H9 (cell line): ENCODE measurements at regions not wholly inside any gene's neighbourhood (a gene's known extent, or its start where the extent isn't known, plus 50 kb on each side); places are given as distances from the start of the nearest gene placed in this dataset.

Source experiments
- DNase-seq: peaks from one replicate; pipeline ENCODE4 v3.0.0-alpha.2; 2017
- H2AFZ ChIP-seq: one replicate; pipeline ENCODE4 v1.6.1; 2013; ENCODE audit warnings: mild to moderate bottlenecking, low read length, control low read depth, moderate library complexity
- H2AK5ac ChIP-seq: 2 replicates; pipeline ENCODE4 v1.6.1; 2013; ENCODE audit warnings: low read length, control low read depth, mixed read lengths; ENCODE audit not compliant: insufficient read length
- H2BK120ac ChIP-seq: one replicate; pipeline ENCODE4 v1.6.1; 2013; ENCODE audit warnings: low read depth, mild to moderate bottlenecking, low read length, control low read depth, inconsistent platforms; ENCODE audit not compliant: poor library complexity, severe bottlenecking
- H2BK12ac ChIP-seq: 2 replicates; pipeline ENCODE4 v1.6.1; 2013; ENCODE audit warnings: low read length, control low read depth, mixed read lengths, low read depth; ENCODE audit not compliant: insufficient read length
- H2BK15ac ChIP-seq: 2 replicates; pipeline ENCODE4 v1.6.1; 2013; ENCODE audit warnings: low read depth, low read length, control low read depth
- H2BK20ac ChIP-seq: one replicate; pipeline ENCODE4 v1.6.1; 2013; ENCODE audit warnings: low read depth, mild to moderate bottlenecking, low read length, control low read depth, inconsistent platforms; ENCODE audit not compliant: poor library complexity, severe bottlenecking
- H2BK5ac ChIP-seq: 2 replicates; pipeline ENCODE4 v1.6.1; 2013; ENCODE audit warnings: low read length, control low read depth, mixed read lengths; ENCODE audit not compliant: insufficient read length
- H3K14ac ChIP-seq: 2 replicates; pipeline ENCODE4 v1.6.1; 2013; ENCODE audit warnings: low read length, control low read depth; ENCODE audit not compliant: insufficient read depth
- H3K18ac ChIP-seq: 2 replicates; pipeline ENCODE4 v1.6.1; 2013; ENCODE audit warnings: low read depth, mild to moderate bottlenecking, mixed read lengths, low read length, control low read depth; ENCODE audit not compliant: insufficient read length
- H3K23ac ChIP-seq: 2 replicates; pipeline ENCODE4 v1.6.1; 2013; ENCODE audit warnings: low read length, control low read depth, mixed read lengths, low read depth; ENCODE audit not compliant: insufficient read length
- H3K23me2 ChIP-seq: 2 replicates; pipeline ENCODE4 v1.6.1; 2013; ENCODE audit warnings: low read depth, mild to moderate bottlenecking, mixed read lengths, low read length, control low read depth; ENCODE audit not compliant: insufficient read length, poor library complexity, severe bottlenecking
- H3K27ac ChIP-seq: 2 replicates; pipeline ENCODE4 v1.5.1; 2013; ENCODE audit warnings: low read length, control low read depth, mixed read lengths, low read depth; ENCODE audit not compliant: insufficient read length
- H3K27me3 ChIP-seq: 2 replicates; pipeline ENCODE4 v1.6.1; 2013; ENCODE audit warnings: low read length, control low read depth, inconsistent platforms; ENCODE audit not compliant: insufficient read depth
- H3K4ac ChIP-seq: 2 replicates; pipeline ENCODE4 v1.6.1; 2013; ENCODE audit warnings: low read depth, mild to moderate bottlenecking, control low read depth, inconsistent platforms, low read length, moderate library complexity
- H3K4me1 ChIP-seq: 2 replicates; pipeline ENCODE4 v1.6.1; 2013; ENCODE audit warnings: low read length, control low read depth, inconsistent platforms; ENCODE audit not compliant: insufficient read depth
- H3K4me2 ChIP-seq: 2 replicates; pipeline ENCODE4 v1.6.1; 2013; ENCODE audit warnings: low read length, control low read depth, mixed read lengths; ENCODE audit not compliant: insufficient read length, insufficient read depth
- H3K56ac ChIP-seq: 2 replicates; pipeline ENCODE4 v1.6.1; 2013; ENCODE audit warnings: low read depth, mild to moderate bottlenecking, mixed read lengths, low read length, control low read depth; ENCODE audit not compliant: insufficient read length
- H3K79me1 ChIP-seq: 2 replicates; pipeline ENCODE4 v1.6.1; 2013; ENCODE audit warnings: low read depth, mild to moderate bottlenecking, moderate library complexity, low read length, control low read depth, inconsistent platforms; ENCODE audit not compliant: insufficient read depth, poor library complexity, severe bottlenecking
- H3K79me2 ChIP-seq: 2 replicates; pipeline ENCODE4 v1.6.1; 2013; ENCODE audit warnings: low read length, control low read depth, inconsistent platforms; ENCODE audit not compliant: insufficient read depth
- H3K9ac ChIP-seq: 2 replicates; pipeline ENCODE4 v1.6.1; 2013; ENCODE audit warnings: low read length, control low read depth, mixed read lengths; ENCODE audit not compliant: insufficient read length; ENCODE audit errors: extremely low read depth
- H3K9me3 ChIP-seq: one replicate; pipeline ENCODE4 v1.6.1; 2013; ENCODE audit warnings: low read depth, low read length, inconsistent platforms; ENCODE audit not compliant: control insufficient read depth
- H3T11ph ChIP-seq: one replicate; pipeline ENCODE4 v1.6.1; 2013; ENCODE audit warnings: mild to moderate bottlenecking, low read length, control low read depth, inconsistent platforms
- H4K20me1 ChIP-seq: one replicate; pipeline ENCODE4 v1.6.1; 2013; ENCODE audit not compliant: control insufficient read depth, insufficient read length, insufficient read depth
- H4K5ac ChIP-seq: 2 replicates; pipeline ENCODE4 v1.6.1; 2013; ENCODE audit warnings: low read depth, mild to moderate bottlenecking, mixed read lengths, low read length, control low read depth; ENCODE audit not compliant: insufficient read length
- H4K8ac ChIP-seq: replicated peaks from 2 replicates; pipeline ENCODE4 v1.6.1; 2013; ENCODE audit warnings: low read length, control low read depth, mixed read lengths, low read depth; ENCODE audit not compliant: insufficient read length
- H4K91ac ChIP-seq: 2 replicates; pipeline ENCODE4 v1.6.1; 2013; ENCODE audit warnings: low read depth, mild to moderate bottlenecking, moderate library complexity, mixed read lengths, low read length, control low read depth; ENCODE audit not compliant: insufficient read length
- H3K27ac Mint-ChIP-seq, 3 experiments: 2 replicates in 2 of 3; 3 replicates in 1 of 3; pipeline ENCODE4 v1.8.0; 2020 to 2021; ENCODE audit warnings: mixed read lengths in 3 of 3, mild to moderate bottlenecking in 1 of 3, moderate library complexity in 1 of 3
- H3K27me3 Mint-ChIP-seq: 2 replicates; pipeline ENCODE4 v1.8.0; 2021; ENCODE audit warnings: low read depth, mild to moderate bottlenecking, moderate library complexity, mixed read lengths
- H3K36me3 Mint-ChIP-seq, 3 experiments: 2 replicates in 2 of 3; 3 replicates in 1 of 3; pipeline ENCODE4 v1.8.0; 2020 to 2021; ENCODE audit warnings: low read depth in 3 of 3, mixed read lengths in 3 of 3; ENCODE audit not compliant: insufficient read depth in 1 of 3
- H3K4me1 Mint-ChIP-seq, 2 experiments: 2 replicates each; pipeline ENCODE4 v1.8.0; 2020; ENCODE audit warnings: mixed read lengths in 2 of 2
- H3K4me3 Mint-ChIP-seq, 2 experiments: 2 replicates in 1 of 2; 3 replicates in 1 of 2; pipeline ENCODE4 v1.8.0; 2020 to 2021; ENCODE audit warnings: mild to moderate bottlenecking in 2 of 2, mixed read lengths in 2 of 2, moderate library complexity in 1 of 2
- H3K9me3 Mint-ChIP-seq, 2 experiments: 2 replicates in 1 of 2; 3 replicates in 1 of 2; pipeline ENCODE4 v1.8.0; 2020; ENCODE audit warnings: mild to moderate bottlenecking in 2 of 2, mixed read lengths in 2 of 2, moderate library complexity in 1 of 2
- CTCF ChIP-seq: fragments of 200-600 bp; sonication (generic); conservative IDR thresholded peaks from 3 replicates; pipeline ENCODE4 v1.8.0; 2021; ENCODE audit warnings: antibody characterized with exemption, mild to moderate bottlenecking
- WGBS: extraction: QIAGEN DNeasy Blood & Tissue Kit; methylation state at CpG from one replicate; pipeline ENCODE4 v1.1.7; 2013; ENCODE audit warnings: missing lambda C conversion rate, low lambda C conversion rate, mixed read lengths; ENCODE audit not compliant: insufficient read length; ENCODE audit errors: extremely low coverage; 5-methylcytosine and 5-hydroxymethylcytosine counted together

- Histone ChIP-seq H3K56ac (no peak overlapping the region), H3K79me1 (no peaks in the 10 kb centered on the region), H3T11ph (no peak overlapping the region), H3K9me3 (no peaks in the 10 kb centered on the region), H3K23me2 (no peaks in the 10 kb centered on the region), H2BK15ac (no peak overlapping the region), H4K8ac (no peak overlapping the region), H3K27me3 (no peaks in the 10 kb centered on the region), H4K91ac (no peak overlapping the region), H4K20me1 (no peaks in the 10 kb centered on the region), H2AFZ (no peak overlapping the region), H3K9ac (no peak overlapping the region), H3K4me1 (no peaks in the 10 kb centered on the region), H3K27ac (no peak overlapping the region), H3K4ac (no peak overlapping the region), H3K23ac (no peak overlapping the region), H2BK20ac (no peak overlapping the region), H3K4me2 (no peak overlapping the region), H2BK5ac (no peak overlapping the region), H2BK120ac (no peak overlapping the region), H3K14ac (no peak overlapping the region), H4K5ac (no peak overlapping the region), H2AK5ac (no peak overlapping the region), H2BK12ac (no peak overlapping the region), H3K18ac (no peak overlapping the region), H3K79me2 (no peaks in the 10 kb centered on the region)
- H3K27ac Mint-ChIP-seq, result no peak overlapping the region
- no peaks in the 10 kb centered on the region for H3K9me3 Mint-ChIP-seq
- no peak for TF ChIP-seq CTCF
- DNase-seq, result no peak
- H3K4me1 Mint-ChIP-seq, result peaks cover 0 to 3% of the 10 kb centered on the region in 2 experiments; a peak in 1 of 4 replicates
- no peaks in the 10 kb centered on the region for H3K36me3 Mint-ChIP-seq
- no CpG with 5 or more reads among the region's 5 CpGs for WGBS
- H3K4me3 Mint-ChIP-seq, result no peak overlapping the region
- H3K27me3 Mint-ChIP-seq, result no peaks in the 10 kb centered on the region
Measured at GRCh38 chr1:71264039-71264438, 183.2 kb upstream of the ZRANB2 start.
